ENCODE measurements at regions not wholly inside any gene's neighbourhood (a gene's known extent, or its start where the extent isn't known, plus 50 kb on each side); places are given as distances from the start of the nearest gene placed in this dataset.

DNA sequence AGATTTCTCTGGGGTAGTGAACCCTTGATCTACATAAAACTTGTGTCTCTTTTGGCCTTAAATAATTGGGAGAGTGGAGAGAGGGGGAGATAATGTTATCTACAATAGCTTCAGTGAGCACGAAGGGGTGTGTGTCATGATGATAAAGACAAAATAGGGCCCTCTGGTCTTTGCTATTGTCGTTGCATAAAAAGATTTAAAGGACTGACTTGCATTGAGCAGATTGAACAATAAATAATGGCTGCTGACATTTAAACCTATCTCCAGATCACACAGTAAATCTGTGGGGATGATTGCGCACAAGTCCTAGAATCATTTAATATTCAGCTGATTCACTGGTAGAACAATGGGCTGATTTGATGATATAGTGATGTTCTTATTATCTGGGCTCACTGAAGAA lies 71.3 kb upstream of the GAP43 start:
- no peak overlapping the region for H3K27ac ChIP-seq (ENCODE audit: low read depth in 2 of 2, low read length in 2 of 2)
- H3K9ac ChIP-seq (ENCODE audit: low read depth in 1 of 2, low read length in 2 of 2): no peak overlapping the region
- H3K4me1 ChIP-seq (ENCODE audit: control insufficient read depth in 2 of 2, insufficient read depth in 2 of 2, low read length in 2 of 2): no peaks in the 10 kb centered on the region
- H3K4me3 ChIP-seq (ENCODE audit: low read length in 2 of 2): no peak overlapping the region
- no peaks in the 10 kb centered on the region for H3K9me3 ChIP-seq (ENCODE audit: control insufficient read depth in 2 of 2, low read length in 2 of 2)
- H3K36me3 ChIP-seq (ENCODE audit: control insufficient read depth in 2 of 2, insufficient read depth in 2 of 2, low read length in 2 of 2): no peaks in the 10 kb centered on the region
- H3K27me3 ChIP-seq (ENCODE audit: control insufficient read depth in 2 of 2, insufficient read depth in 2 of 2, low read length in 2 of 2): no peaks in the 10 kb centered on the region

DNA sequence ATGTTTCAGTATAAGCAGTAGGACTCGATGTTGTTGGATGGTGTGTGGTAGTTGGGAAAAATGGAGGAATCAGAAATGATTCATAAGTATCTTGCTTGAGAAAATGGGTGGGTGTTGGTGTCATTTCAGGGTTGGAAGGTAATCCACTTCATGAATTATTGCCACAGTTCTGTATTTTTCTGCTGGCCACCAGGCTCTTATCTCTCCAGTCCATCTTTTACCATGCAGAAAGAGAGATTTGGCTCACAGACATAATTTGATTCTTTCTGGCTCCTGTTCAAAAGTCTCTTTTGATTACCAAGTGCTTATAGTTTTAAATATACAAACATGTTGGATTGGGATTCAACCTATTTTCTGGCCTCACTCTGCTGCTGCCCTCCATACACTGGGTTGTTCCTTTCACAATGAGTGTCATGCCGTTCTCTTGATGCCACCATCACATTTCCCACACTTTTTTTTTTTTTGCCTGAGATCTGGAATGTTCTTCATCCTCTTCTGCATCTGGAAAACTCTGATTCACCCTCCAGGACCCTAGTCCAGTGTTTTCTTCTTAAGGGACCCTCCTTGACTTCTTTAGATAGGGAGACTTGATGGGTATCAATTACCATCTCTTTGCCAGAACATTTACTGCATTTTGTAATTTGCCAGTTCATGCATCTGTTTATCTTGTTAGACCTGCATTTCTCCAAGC lies 69.4 kb upstream of the GAP43 start:
- Histone ChIP-seq H3K4me3 (ENCODE audit: low read length in 2 of 2) (no peak overlapping the region), H3K27me3 (ENCODE audit: control insufficient read depth in 2 of 2, insufficient read depth in 2 of 2, low read length in 2 of 2) (no peaks in the 10 kb centered on the region), H3K4me1 (ENCODE audit: control insufficient read depth in 2 of 2, insufficient read depth in 2 of 2, low read length in 2 of 2) (no peaks in the 10 kb centered on the region), H3K36me3 (ENCODE audit: control insufficient read depth in 2 of 2, insufficient read depth in 2 of 2, low read length in 2 of 2) (no peaks in the 10 kb centered on the region), H3K27ac (ENCODE audit: low read depth in 2 of 2, low read length in 2 of 2) (no peak overlapping the region), H3K9ac (ENCODE audit: low read depth in 1 of 2, low read length in 2 of 2) (no peak overlapping the region), H3K9me3 (ENCODE audit: control insufficient read depth in 2 of 2, low read length in 2 of 2) (no peaks in the 10 kb centered on the region)

DNA sequence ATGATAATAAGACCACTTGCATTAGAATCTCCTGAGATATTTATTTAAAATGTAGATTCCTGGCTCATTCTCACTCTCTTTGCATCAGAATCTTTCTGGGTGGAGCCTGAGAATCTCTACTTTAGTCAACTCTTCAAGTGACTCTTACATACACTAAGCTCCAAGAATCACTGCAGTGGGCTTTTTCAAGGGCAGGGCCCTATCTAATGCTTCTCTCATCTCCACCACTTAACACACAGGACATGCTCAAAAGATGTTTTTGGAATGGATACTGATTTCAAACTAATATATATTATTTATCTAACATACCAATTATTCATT lies 68.9 kb upstream of the GAP43 start:
- no peak overlapping the region for H3K9ac ChIP-seq (ENCODE audit: low read depth in 1 of 2, low read length in 2 of 2)
- H3K27me3 ChIP-seq (ENCODE audit: control insufficient read depth in 2 of 2, insufficient read depth in 2 of 2, low read length in 2 of 2): no peaks in the 10 kb centered on the region
- no peak overlapping the region for H3K27ac ChIP-seq (ENCODE audit: low read depth in 2 of 2, low read length in 2 of 2)
- H3K4me1 ChIP-seq (ENCODE audit: control insufficient read depth in 2 of 2, insufficient read depth in 2 of 2, low read length in 2 of 2): no peaks in the 10 kb centered on the region
- no peaks in the 10 kb centered on the region for H3K9me3 ChIP-seq (ENCODE audit: control insufficient read depth in 2 of 2, low read length in 2 of 2)
- no peaks in the 10 kb centered on the region for H3K36me3 ChIP-seq (ENCODE audit: control insufficient read depth in 2 of 2, insufficient read depth in 2 of 2, low read length in 2 of 2)
- no peak overlapping the region for H3K4me3 ChIP-seq (ENCODE audit: low read length in 2 of 2)

DNA sequence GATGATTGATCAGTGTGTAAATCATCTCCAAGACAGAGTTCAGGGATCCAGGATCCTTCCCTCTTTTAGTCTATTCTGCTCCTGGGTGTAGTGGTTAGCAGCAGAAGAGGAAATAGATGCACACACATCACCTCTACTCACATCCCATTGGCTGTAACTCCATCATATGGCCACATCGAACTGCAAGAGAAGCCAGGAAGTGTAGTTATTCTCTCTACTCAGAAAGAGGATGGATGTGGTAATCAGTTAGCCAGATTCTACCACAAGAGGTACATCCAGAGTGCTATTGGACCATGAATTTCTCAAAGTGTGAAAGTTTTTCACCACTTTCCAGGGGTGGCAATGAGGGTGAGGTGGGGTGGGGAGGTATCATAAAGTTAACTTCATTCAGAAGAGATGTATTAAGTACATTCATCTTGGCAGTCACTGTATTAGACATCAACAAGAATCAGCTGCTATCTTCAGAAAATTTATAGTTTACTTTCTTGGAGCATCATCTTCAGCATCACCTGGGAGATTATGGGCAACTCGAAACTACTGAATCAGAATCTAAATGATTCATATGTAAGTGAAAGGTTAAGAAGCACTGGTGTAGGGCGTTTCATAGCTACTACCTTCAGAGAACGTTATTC lies 60.6 kb upstream of the GAP43 start:
- Histone ChIP-seq H3K9ac (ENCODE audit: low read depth in 1 of 2, low read length in 2 of 2) (no peak overlapping the region), H3K27me3 (ENCODE audit: control insufficient read depth in 2 of 2, insufficient read depth in 2 of 2, low read length in 2 of 2) (peaks cover 0 to 5% of the 10 kb centered on the region in 2 donors), H3K9me3 (ENCODE audit: control insufficient read depth in 2 of 2, low read length in 2 of 2) (no peaks in the 10 kb centered on the region), H3K36me3 (ENCODE audit: control insufficient read depth in 2 of 2, insufficient read depth in 2 of 2, low read length in 2 of 2) (no peaks in the 10 kb centered on the region), H3K4me3 (ENCODE audit: low read length in 2 of 2) (no peak overlapping the region), H3K27ac (ENCODE audit: low read depth in 2 of 2, low read length in 2 of 2) (no peak overlapping the region), H3K4me1 (ENCODE audit: control insufficient read depth in 2 of 2, insufficient read depth in 2 of 2, low read length in 2 of 2) (no peaks in the 10 kb centered on the region)

DNA sequence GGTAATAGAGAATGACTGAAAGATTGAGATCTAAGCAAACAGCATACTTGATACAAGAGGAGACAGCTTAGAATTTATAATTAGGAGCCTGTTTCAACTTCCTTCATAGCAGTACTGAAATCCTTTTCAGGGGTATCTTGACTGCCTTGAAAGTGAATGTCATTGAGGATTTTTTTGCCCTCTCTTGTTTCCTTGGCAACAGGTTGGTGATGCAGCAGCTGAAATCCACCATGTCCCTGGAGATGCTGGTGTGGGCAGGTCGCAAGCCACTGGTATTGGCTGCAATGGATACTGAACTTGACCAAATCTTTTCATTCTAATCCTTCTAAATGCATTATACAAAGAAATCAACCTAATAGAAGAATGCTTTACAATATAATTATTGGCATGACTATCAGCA lies 59.3 kb upstream of the GAP43 start:
- no peaks in the 10 kb centered on the region for H3K9me3 ChIP-seq (ENCODE audit: control insufficient read depth in 2 of 2, low read length in 2 of 2)
- H3K4me1 ChIP-seq (ENCODE audit: control insufficient read depth in 2 of 2, insufficient read depth in 2 of 2, low read length in 2 of 2): no peaks in the 10 kb centered on the region
- H3K9ac ChIP-seq (ENCODE audit: low read depth in 1 of 2, low read length in 2 of 2): no peak overlapping the region
- H3K4me3 ChIP-seq (ENCODE audit: low read length in 2 of 2): no peak overlapping the region
- no peak overlapping the region for H3K27ac ChIP-seq (ENCODE audit: low read depth in 2 of 2, low read length in 2 of 2)
- no peaks in the 10 kb centered on the region for H3K36me3 ChIP-seq (ENCODE audit: control insufficient read depth in 2 of 2, insufficient read depth in 2 of 2, low read length in 2 of 2)
- H3K27me3 ChIP-seq (ENCODE audit: control insufficient read depth in 2 of 2, insufficient read depth in 2 of 2, low read length in 2 of 2): peaks cover 0 to 5% of the 10 kb centered on the region in 2 donors

DNA sequence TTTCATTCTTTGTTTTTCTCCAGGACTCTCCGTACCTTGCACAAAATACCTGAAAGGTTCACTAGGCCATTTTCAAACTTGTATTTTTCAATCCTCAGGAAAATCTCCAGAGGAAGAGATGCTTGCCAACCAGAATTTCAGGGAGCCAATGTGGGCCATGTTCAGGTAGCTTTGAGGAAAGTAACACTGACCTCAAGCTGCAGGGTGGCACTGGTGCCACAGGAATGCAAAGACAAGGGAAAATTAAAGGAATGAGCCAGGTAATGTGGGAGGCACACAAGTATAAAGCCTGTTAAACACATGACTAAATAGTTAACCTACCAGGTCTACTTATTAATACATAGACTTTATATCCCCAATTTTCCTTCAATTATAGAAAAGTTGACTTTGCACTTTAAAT lies 51.9 kb upstream of the GAP43 start:
- Histone ChIP-seq H3K36me3 (ENCODE audit: control insufficient read depth in 2 of 2, insufficient read depth in 2 of 2, low read length in 2 of 2) (no peaks in the 10 kb centered on the region), H3K27ac (ENCODE audit: low read depth in 2 of 2, low read length in 2 of 2) (no peak overlapping the region), H3K9me3 (ENCODE audit: control insufficient read depth in 2 of 2, low read length in 2 of 2) (no peaks in the 10 kb centered on the region)

More for the DNA sequence above, 51.9 kb upstream of the GAP43 start:
- Histone ChIP-seq H3K27me3 (ENCODE audit: control insufficient read depth in 2 of 2, insufficient read depth in 2 of 2, low read length in 2 of 2) (no peaks in the 10 kb centered on the region), H3K4me3 (ENCODE audit: low read length in 2 of 2) (no peak overlapping the region), H3K9ac (ENCODE audit: low read depth in 1 of 2, low read length in 2 of 2) (no peak overlapping the region), H3K4me1 (ENCODE audit: control insufficient read depth in 2 of 2, insufficient read depth in 2 of 2, low read length in 2 of 2) (no peaks in the 10 kb centered on the region)
